H1 (cell line): ENCODE measurements at regions not wholly inside any gene's neighbourhood (a gene's known extent, or its start where the extent isn't known, plus 50 kb on each side); places are given as distances from the start of the nearest gene placed in this dataset.

Experiments used
- CTCF ChIA-PET: fragments of 300-600 bp; sonication (Branson Sonifier 250); formaldehyde crosslinking; loops from one replicate; lab custom pipeline; 2021; ENCODE audit not compliant: partially characterized antibody; lab: Charles Lee
- POLR2A ChIA-PET: fragments of 300-600 bp; sonication (Branson Sonifier 250); formaldehyde crosslinking; loops from one replicate; lab custom pipeline; 2021; ENCODE audit warnings: inconsistent platforms; ENCODE audit not compliant: partially characterized antibody; lab: Charles Lee
- DNase-seq, 2 experiments: peaks; one replicate each; pipeline versions ENCODE4 v3.0.0 to v3.0.0-alpha.2; 2010 to 2022; ENCODE audit warnings: low spot score in 2 of 2, low read depth in 1 of 2, mixed read lengths in 1 of 2
- FAIRE-seq: peaks from 2 replicates; lab custom pipeline; 2011; peaks lifted over from hg19 to GRCh38; lab: Jason Lieb, UNC
- H2AFZ ChIP-seq: 2 replicates; pipeline ENCODE4 v1.8.1; 2012; ENCODE audit warnings: low read length, inconsistent platforms
- H2AK5ac ChIP-seq: 2 replicates; pipeline ENCODE4 v1.6.1; 2013; ENCODE audit warnings: low read depth, low read length
- H2BK120ac ChIP-seq: replicated peaks from 2 replicates; pipeline ENCODE3; 2013; ENCODE audit warnings: low read depth, low read length, inconsistent platforms
- H2BK12ac ChIP-seq: 2 replicates; pipeline ENCODE4 v1.6.1; 2013; ENCODE audit warnings: low read depth, low read length
- H2BK15ac ChIP-seq: 2 replicates; pipeline ENCODE4 v1.6.1; 2013; ENCODE audit warnings: low read length
- H2BK20ac ChIP-seq: 2 replicates; pipeline ENCODE4 v1.6.1; 2013; ENCODE audit warnings: low read length
- H2BK5ac ChIP-seq: 2 replicates; pipeline ENCODE4 v1.6.1; 2013; ENCODE audit warnings: low read depth, low read length
- H3K14ac ChIP-seq: 2 replicates; pipeline ENCODE4 v1.6.1; 2013; ENCODE audit warnings: inconsistent platforms; ENCODE audit not compliant: insufficient read length
- H3K18ac ChIP-seq: 2 replicates; pipeline ENCODE4 v1.6.1; 2013; ENCODE audit warnings: low read length; ENCODE audit errors: extremely low read depth
- H3K23ac ChIP-seq: 2 replicates; pipeline ENCODE4 v1.6.1; 2013; ENCODE audit warnings: inconsistent platforms; ENCODE audit not compliant: insufficient read length
- H3K23me2 ChIP-seq: 2 replicates; pipeline ENCODE4 v1.6.1; 2013; ENCODE audit warnings: low read depth, low read length
- H3K27ac ChIP-seq: 2 replicates; pipeline ENCODE4 v1.6.1; 2011; ENCODE audit warnings: low read depth, low read length, inconsistent platforms
- H3K27me3 ChIP-seq, 4 experiments: replicated peaks in 1 of 4; 1 replicate in 1 of 4; 2 replicates in 3 of 4; pipeline versions ENCODE4 v1.6.1 to v1.8.1; 2011 to 2013; ENCODE audit warnings: low read length in 3 of 4, mild to moderate bottlenecking in 3 of 4, inconsistent platforms in 2 of 4, mixed read lengths in 2 of 4, moderate library complexity in 1 of 4; ENCODE audit not compliant: control insufficient read depth in 3 of 4, insufficient read depth in 3 of 4; ENCODE audit errors: extremely low read depth in 1 of 4
- H3K36me3 ChIP-seq, 4 experiments: 2 replicates each; pipeline versions ENCODE4 v1.6.1 to v1.8.1; 2011 to 2013; ENCODE audit warnings: mild to moderate bottlenecking in 4 of 4, low read length in 3 of 4, moderate library complexity in 2 of 4, control low read depth in 1 of 4, inconsistent platforms in 1 of 4; ENCODE audit not compliant: insufficient read depth in 4 of 4, control insufficient read depth in 2 of 4
- H3K4ac ChIP-seq: replicated peaks from 2 replicates; pipeline ENCODE3; 2013; ENCODE audit warnings: low read length, low read depth, mixed read lengths, inconsistent platforms; ENCODE audit not compliant: insufficient read length
- H3K4me1 ChIP-seq, 4 experiments: replicated peaks in 1 of 4; 1 replicate in 1 of 4; 2 replicates in 3 of 4; pipeline versions ENCODE4 v1.6.1 to v1.8.1; 2011 to 2013; ENCODE audit warnings: low read length in 3 of 4, inconsistent platforms in 2 of 4, mixed read lengths in 1 of 4; ENCODE audit not compliant: insufficient read depth in 4 of 4, control insufficient read depth in 3 of 4
- H3K4me2 ChIP-seq, 2 experiments: 2 replicates each; pipeline versions ENCODE4 v1.6.1 to v1.8.1; 2011 to 2013; ENCODE audit warnings: low read depth in 2 of 2, low read length in 2 of 2, control low read depth in 1 of 2, inconsistent platforms in 1 of 2, mild to moderate bottlenecking in 1 of 2; ENCODE audit not compliant: insufficient read depth in 1 of 2
- H3K4me3 ChIP-seq, 4 experiments: fragments of 200-600, 300-600 bp in 1 of 4; sonication (generic), shearing (Covaris generic), sonication (Bioruptor Twin) in 1 of 4; 2 replicates each; pipeline versions ENCODE4 v1.5.1 to v1.8.1; 2011 to 2016; ENCODE audit warnings: low read length in 4 of 4, low read depth in 3 of 4, control low read depth in 2 of 4, inconsistent platforms in 2 of 4, mild to moderate bottlenecking in 2 of 4, mixed read lengths in 1 of 4, moderate library complexity in 1 of 4; ENCODE audit not compliant: insufficient read depth in 2 of 4; ENCODE audit errors: extremely low read depth in 1 of 4
- H3K56ac ChIP-seq: replicated peaks from 2 replicates; pipeline ENCODE3; 2013; ENCODE audit warnings: low read depth, mild to moderate bottlenecking, mixed read lengths, low read length, inconsistent platforms; ENCODE audit not compliant: insufficient read length
- H3K79me1 ChIP-seq: 2 replicates; pipeline ENCODE4 v1.6.1; 2013; ENCODE audit warnings: low read depth, low read length, control low read depth
- H3K79me2 ChIP-seq, 2 experiments: 2 replicates each; pipeline versions ENCODE4 v1.6.1 to v1.8.1; 2012 to 2013; ENCODE audit warnings: low read length in 2 of 2, mild to moderate bottlenecking in 2 of 2, inconsistent platforms in 1 of 2; ENCODE audit not compliant: insufficient read depth in 2 of 2, control insufficient read depth in 1 of 2
- H3K9ac ChIP-seq, 4 experiments: replicated peaks in 1 of 4; 1 replicate in 1 of 4; 2 replicates in 3 of 4; pipeline versions ENCODE4 v1.6.1 to v1.8.1; 2011 to 2013; ENCODE audit warnings: low read depth in 3 of 4, low read length in 3 of 4, control low read depth in 2 of 4, mild to moderate bottlenecking in 2 of 4, moderate library complexity in 2 of 4, inconsistent platforms in 1 of 4; ENCODE audit errors: extremely low read depth in 1 of 4
- H3K9me3 ChIP-seq, 2 experiments: 2 replicates each; pipeline versions ENCODE4 v1.6.1 to v1.8.1; 2012 to 2013; ENCODE audit warnings: mild to moderate bottlenecking in 2 of 2, moderate library complexity in 2 of 2, control low read depth in 1 of 2, inconsistent platforms in 1 of 2, low read depth in 1 of 2, low read length in 1 of 2, mixed read lengths in 1 of 2; ENCODE audit not compliant: insufficient read depth in 2 of 2
- H4K20me1 ChIP-seq, 2 experiments: replicated peaks in 1 of 2; 2 replicates each; pipeline versions ENCODE3 to v1.8.1; 2011 to 2013; ENCODE audit warnings: inconsistent platforms in 2 of 2, low read length in 2 of 2, mild to moderate bottlenecking in 1 of 2; ENCODE audit not compliant: insufficient read depth in 2 of 2, control insufficient read depth in 1 of 2
- H4K5ac ChIP-seq: 2 replicates; pipeline ENCODE4 v1.6.1; 2013; ENCODE audit warnings: low read length, low read depth, mixed read lengths, inconsistent platforms; ENCODE audit not compliant: insufficient read length
- H4K8ac ChIP-seq: 2 replicates; pipeline ENCODE4 v1.8.0; 2013; ENCODE audit warnings: mild to moderate bottlenecking, moderate library complexity, low read length, inconsistent platforms; ENCODE audit not compliant: insufficient read depth; ENCODE audit errors: extremely low read depth
- H4K91ac ChIP-seq: replicated peaks from 2 replicates; pipeline ENCODE3; 2013; ENCODE audit warnings: low read length, mixed read lengths, inconsistent platforms; ENCODE audit not compliant: insufficient read length
- WGBS, 2 experiments: shearing (Covaris generic) in 1 of 2; methylation state at CpG; one replicate each; pipeline versions ENCODE4 v1.1.6 to v1.1.7; 2013 to 2015; ENCODE audit warnings: low lambda C conversion rate in 2 of 2, mixed read lengths in 2 of 2, inconsistent platforms in 1 of 2, low coverage in 1 of 2, missing lambda C conversion rate in 1 of 2; ENCODE audit not compliant: insufficient replicate concordance in 2 of 2, insufficient coverage in 1 of 2, insufficient read length in 1 of 2; ENCODE audit errors: extremely low coverage in 1 of 2, missing lambda C conversion rate in 1 of 2; 5-methylcytosine and 5-hydroxymethylcytosine counted together

- FAIRE-seq, result no peak
- H4K20me1 ChIP-seq, result no peaks in the 10 kb centered on the region
- H3K23ac ChIP-seq, result no peak overlapping the region
- H2AK5ac ChIP-seq, result no peak overlapping the region
- no peaks in the 10 kb centered on the region; a peak in 1 of 8 replicates for H3K36me3 ChIP-seq
- no peak overlapping the region for H2BK5ac ChIP-seq
- H4K5ac ChIP-seq, result no peak overlapping the region
- no peak overlapping the region for H3K14ac ChIP-seq
- H3K23me2 ChIP-seq, result no peaks in the 10 kb centered on the region
- no peaks in the 10 kb centered on the region for H3K9me3 ChIP-seq
- no peak overlapping the region for H3K4ac ChIP-seq
- no peak overlapping the region for H3K27ac ChIP-seq
- no peaks in the 10 kb centered on the region for H3K4me1 ChIP-seq
- no peak overlapping the region for H3K4me2 ChIP-seq
- no peak overlapping the region for H3K56ac ChIP-seq
- no peak for DNase-seq
- peaks cover 0 to 1% (median 0%) of the 10 kb centered on the region in 4 experiments; a peak in 1 of 7 replicates for H3K27me3 ChIP-seq
- H3K9ac ChIP-seq, result no peak overlapping the region
- H2BK120ac ChIP-seq, result no peak overlapping the region
- no peak overlapping the region for H2BK20ac ChIP-seq
- CTCF ChIA-PET, result interaction anchor here (1.6 kb wide), 1 partner anchor 37 kb away, joined by 3 read pairs; no protein-coding TSS in a partner anchor
- no peaks in the 10 kb centered on the region for H3K79me2 ChIP-seq
- no peak overlapping the region for H4K91ac ChIP-seq
- H2AFZ ChIP-seq, result no peak overlapping the region
- no peak overlapping the region for H3K4me3 ChIP-seq
- 71% methylated on average over 2 of the region's 2 CpGs; no CpG with 5 or more reads in 1 of the 2 experiments for WGBS, 2 experiments
- H4K8ac ChIP-seq, result no peak overlapping the region
- no peaks in the 10 kb centered on the region for H3K79me1 ChIP-seq
- no peak overlapping the region for H2BK15ac ChIP-seq
- H3K18ac ChIP-seq, result no peak overlapping the region
- POLR2A ChIA-PET, result no interaction called here
- H2BK12ac ChIP-seq, result no peak overlapping the region
These were observed 337.7 kb downstream of the C12orf75 start for GRCh38 chr12:105667973-105668743.
